K562 (cell line): ENCODE measurements at regions not wholly inside any gene's neighbourhood (a gene's known extent, or its start where the extent isn't known, plus 50 kb on each side); places are given as distances from the start of the nearest gene placed in this dataset.
A peak's percentile ranks its signal among the peaks of the same experiment; 100 is the strongest.

Experiments
- ATAC-seq: fragments of 200-7000 bp; cut with Tn5 transposase; 3 replicates; pipeline ENCODE4 v1.9.1; 2020; ENCODE audit warnings: moderate library complexity
- BruUV-seq: library from RNA; stranded (reverse); fragments of 400-500 nt; replicated peaks from 2 replicates; lab custom pipeline; 2021; lab: Mats Ljungman, UMichigan
- CTCF ChIA-PET: fragments of 300-600 bp; formaldehyde crosslinking; extraction: SDS; loops from one replicate; lab custom pipeline; 2021; ENCODE audit warnings: low intra/inter-chr PET ratio; lab: Yijun Ruan, JAX
- POLR2A ChIA-PET: fragments of 300-600, 350-650 bp; sonication (Branson Sonifier 250); formaldehyde crosslinking; extraction: SDS; loops from one replicate; lab custom pipeline; 2021; ENCODE audit warnings: antibody characterized with exemption, inconsistent platforms; lab: Yijun Ruan, JAX
- DNase-seq, 4 experiments: peaks; one replicate each; pipeline versions ENCODE4 v3.0.0 to v3.0.0-alpha.2; 2011 to 2018; ENCODE audit warnings: low spot score in 3 of 4, mixed read lengths in 3 of 4; ENCODE audit errors: extremely low read depth in 1 of 4
- FAIRE-seq: peaks from 2 replicates; lab custom pipeline; 2011; peaks lifted over from hg19 to GRCh38; lab: Jason Lieb, UNC
- H2AFZ ChIP-seq: 2 replicates; pipeline ENCODE4 v1.6.0; 2011; ENCODE audit warnings: low read depth, low read length, control low read depth, inconsistent platforms
- H3K27ac ChIP-seq: fragments of 200-600 bp; 3 replicates; pipeline ENCODE4 v1.8.0; 2011; ENCODE audit warnings: low read depth, mild to moderate bottlenecking, control low read depth, inconsistent platforms, low read length, moderate library complexity, mixed read lengths; ENCODE audit errors: extremely low read depth
- H3K27me3 ChIP-seq, 2 experiments: fragments of 300-600 bp in 1 of 2; 2 replicates in 1 of 2; 3 replicates in 1 of 2; pipeline versions ENCODE4 v1.6.0 to v1.8.0; 2011; ENCODE audit warnings: inconsistent platforms in 2 of 2, low read length in 2 of 2, mild to moderate bottlenecking in 1 of 2, mixed read lengths in 1 of 2, moderate library complexity in 1 of 2; ENCODE audit not compliant: control insufficient read depth in 2 of 2, insufficient read depth in 2 of 2
- H3K36me3 ChIP-seq: fragments of 300-600 bp; 3 replicates; pipeline ENCODE4 v1.8.0; 2011; ENCODE audit warnings: mild to moderate bottlenecking, low read length, inconsistent platforms; ENCODE audit not compliant: control insufficient read depth, insufficient read depth
- H3K4me1 ChIP-seq, 2 experiments: fragments of 200-600 bp in 1 of 2; replicated peaks in 1 of 2; 2 replicates in 1 of 2; 3 replicates in 1 of 2; pipeline versions ENCODE4 v1.5.1 to v1.8.0; 2011; ENCODE audit warnings: inconsistent platforms in 2 of 2, low read length in 2 of 2, mild to moderate bottlenecking in 1 of 2, mixed read lengths in 1 of 2, moderate library complexity in 1 of 2; ENCODE audit not compliant: control insufficient read depth in 2 of 2, insufficient read depth in 2 of 2
- H3K4me2 ChIP-seq: 2 replicates; pipeline ENCODE4 v1.6.1; 2011; ENCODE audit warnings: low read length, control low read depth, inconsistent platforms, mixed read lengths; ENCODE audit not compliant: insufficient read depth
- H3K4me3 ChIP-seq: fragments of 200-600 bp; sonication (generic), shearing (Covaris generic); 2 replicates; pipeline ENCODE4 v1.5.1; 2016; ENCODE audit warnings: control low read depth, inconsistent platforms
- H3K79me2 ChIP-seq: fragments of 200-600 bp; 3 replicates; pipeline ENCODE4 v1.8.0; 2011; ENCODE audit warnings: low read length, inconsistent platforms; ENCODE audit not compliant: control insufficient read depth, insufficient read depth
- H3K9ac ChIP-seq, 2 experiments: 2 replicates each; pipeline versions ENCODE4 v1.6.0 to v1.6.1; 2011; ENCODE audit warnings: low read depth in 2 of 2, low read length in 2 of 2, control low read depth in 1 of 2, inconsistent platforms in 1 of 2, mild to moderate bottlenecking in 1 of 2, mixed read lengths in 1 of 2; ENCODE audit not compliant: insufficient read depth in 1 of 2
- H3K9me1 ChIP-seq: one replicate; pipeline ENCODE4 v1.6.0; 2011; ENCODE audit warnings: inconsistent platforms, mild to moderate bottlenecking, low read length, moderate library complexity; ENCODE audit not compliant: control insufficient read depth, insufficient read depth
- H3K9me3 ChIP-seq: replicated peaks from 2 replicates; pipeline ENCODE4 v1.5.1; 2011; ENCODE audit warnings: low read depth, low read length, inconsistent platforms; ENCODE audit not compliant: control insufficient read depth, insufficient read depth
- H4K20me1 ChIP-seq: replicated peaks from 2 replicates; pipeline ENCODE4 v1.6.1; 2011; ENCODE audit warnings: low read length, inconsistent platforms, mixed read lengths; ENCODE audit not compliant: control insufficient read depth, insufficient read depth
- ATF1 ChIP-seq, 2 experiments: fragments of 450-650 bp in 1 of 2; IDR thresholded peaks; 2 replicates each; pipeline ENCODE4 v1.6.1; 2016; ENCODE audit warnings: missing compliant biosample characterization in 1 of 2, missing genetic modification characterization in 1 of 2
- POLR2B ChIP-seq: fragments of 450-650 bp; IDR thresholded peaks from 2 replicates; pipeline ENCODE4 v1.6.1; 2018; ENCODE audit warnings: low read depth; ENCODE audit not compliant: partially characterized antibody
- RAD21 ChIP-seq, 2 experiments: fragments of 250-450 bp in 1 of 2; fragments of 450-650 bp in 1 of 2; sonication (Bioruptor Pico) in 1 of 2; formaldehyde crosslinking in 1 of 2; IDR thresholded peaks in 1 of 2; conservative IDR thresholded peaks in 1 of 2; 2 replicates each; pipeline versions ENCODE4 v1.4.0 to v1.8.0; 2020 to 2022; ENCODE audit warnings: mild to moderate bottlenecking in 2 of 2, moderate library complexity in 1 of 2
- REST ChIP-seq, 2 experiments: fragments of 450-650 bp; formaldehyde crosslinking in 1 of 2; IDR thresholded peaks; 2 replicates each; pipeline versions ENCODE4 v1.4.0 to v1.6.1; 2014 to 2020; ENCODE audit warnings: mild to moderate bottlenecking in 2 of 2, borderline replicate concordance in 1 of 2, low read depth in 1 of 2
- TBL1XR1 ChIP-seq, 2 experiments: IDR thresholded peaks; 2 replicates each; pipeline ENCODE4 v1.6.1; 2012; ENCODE audit warnings: improper control_type of control experiment in 2 of 2, low read length in 2 of 2, mild to moderate bottlenecking in 1 of 2
- ZNF584 ChIP-seq: fragments of 200-800 bp; sonication (Bioruptor generic); IDR thresholded peaks from 2 replicates; pipeline ENCODE4 v1.6.1; 2016; ENCODE audit warnings: low read depth, mild to moderate bottlenecking, missing genetic modification characterization, missing compliant biosample characterization
- ZNF766 ChIP-seq: fragments of 200-800 bp; sonication (Bioruptor generic); conservative IDR thresholded peaks from 2 replicates; pipeline ENCODE4 v1.6.1; 2016; ENCODE audit warnings: missing genetic modification characterization, missing compliant biosample characterization
- WGBS: fragments of 100-300 bp; shearing (Covaris generic); methylation state at CpG from one replicate; pipeline ENCODE4 v1.1.6; 2016; ENCODE audit warnings: low coverage, mixed read lengths; ENCODE audit not compliant: insufficient coverage; ENCODE audit errors: missing lambda C conversion rate; 5-methylcytosine and 5-hydroxymethylcytosine counted together
- in situ Hi-C: fragments of 300-500 bp; cut with MboI; formaldehyde crosslinking; loops from 4 replicates; pipeline ENCODE4 v1.15.0; 2018; ENCODE audit warnings: inconsistent platforms, mixed read lengths
- intact Hi-C: fragments of 100-400 bp; cut with micrococcal nuclease; formaldehyde crosslinking; loops from 2 replicates; pipeline ENCODE4 v1.14.2; 2022
- TF ChIP-seq, protein P1 (sequence below): fragments of 250-450 bp; sonication (Bioruptor Pico); IDR thresholded peaks from 2 replicates; pipeline ENCODE4 v1.9.0; 2021; ENCODE audit warnings: mild to moderate bottlenecking
- TF ChIP-seq, protein P2 (sequence below): sonication (generic); formaldehyde crosslinking; IDR thresholded peaks from 2 replicates; pipeline ENCODE4 v1.8.1; 2023; ENCODE audit warnings: mild to moderate bottlenecking, missing genetic modification reagents

GRCh38 chr2:160994141-160995002 lies 165.9 kb upstream of the TANK start:
- Histone ChIP-seq H4K20me1 (no peaks in the 10 kb centered on the region), H3K4me1 (no peaks in the 10 kb centered on the region), H3K36me3 (no peaks in the 10 kb centered on the region), H3K4me3 (no peak overlapping the region), H3K4me2 (no peak overlapping the region; the same call in 1 of the 2 replicates), H3K79me2 (no peaks in the 10 kb centered on the region), H3K9ac (no peak overlapping the region), H3K27ac (no peak overlapping the region), H3K9me3 (no peaks in the 10 kb centered on the region), H3K9me1 (no peaks in the 10 kb centered on the region), H2AFZ (peak overlapping the region; percentile 53), H3K27me3 (no peaks in the 10 kb centered on the region)
- DNase-seq, result peak; percentile 44 to 73 (median 56)
- ATAC-seq, result peak; percentile 97
- WGBS, result 15% methylated on average over 16 of the region's 16 CpGs
- ChIA-PET CTCF (interaction anchor here (0.8 to 1.7 kb wide), 3 partner anchors 565 to 885 kb away, joined by 3 to 7 read pairs (median 4); no protein-coding TSS in a partner anchor), POLR2A (interaction anchor here (1.4 kb wide), 1 partner anchor 17 kb away, joined by 3 read pairs; no protein-coding TSS in a partner anchor)
- no TSS peak for BruUV-seq
- intact Hi-C loops, result loop anchor here (1.0 to 10.0 kb wide), 4 partner anchors 280 to 884 kb away; no protein-coding TSS in a partner anchor
- peak; percentile 86 for FAIRE-seq
- in situ Hi-C loops, result no loop called here
- peak; percentile 59; the same call in 1 of the 2 replicates for TF ChIP-seq REST (IDR thresholded peaks at IDR 0.05; ENCODE audit: borderline replicate concordance)
- TF ChIP-seq REST (CRISPR knock-in tag; IDR thresholded peaks at IDR 0.05; ENCODE audit: low read depth), result no peak
- TF ChIP-seq POLR2B, result no peak
- 0 out of 4 replicates have a peak, but pooled peaks of 1 of the 2 experiments have one; percentile 6 for TF ChIP-seq TBL1XR1 (IDR thresholded peaks at IDR 0.05; ENCODE audit: low read length in 2 of 2)
- peak; percentile 70 to 83 for TF ChIP-seq RAD21 (CRISPR knock-in tag; conservative IDR thresholded peaks at IDR 0.05 in 1 of 2, IDR thresholded peaks at IDR 0.05 in 1 of 2)
- no peak for TF ChIP-seq ZNF584
- TF ChIP-seq, protein P1, sequence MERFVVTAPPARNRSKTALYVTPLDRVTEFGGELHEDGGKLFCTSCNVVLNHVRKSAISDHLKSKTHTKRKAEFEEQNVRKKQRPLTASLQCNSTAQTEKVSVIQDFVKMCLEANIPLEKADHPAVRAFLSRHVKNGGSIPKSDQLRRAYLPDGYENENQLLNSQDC (CRISPR knock-in tag), result no peak
- peak; percentile 97 for TF ChIP-seq ZNF766
- TF ChIP-seq, protein P2, sequence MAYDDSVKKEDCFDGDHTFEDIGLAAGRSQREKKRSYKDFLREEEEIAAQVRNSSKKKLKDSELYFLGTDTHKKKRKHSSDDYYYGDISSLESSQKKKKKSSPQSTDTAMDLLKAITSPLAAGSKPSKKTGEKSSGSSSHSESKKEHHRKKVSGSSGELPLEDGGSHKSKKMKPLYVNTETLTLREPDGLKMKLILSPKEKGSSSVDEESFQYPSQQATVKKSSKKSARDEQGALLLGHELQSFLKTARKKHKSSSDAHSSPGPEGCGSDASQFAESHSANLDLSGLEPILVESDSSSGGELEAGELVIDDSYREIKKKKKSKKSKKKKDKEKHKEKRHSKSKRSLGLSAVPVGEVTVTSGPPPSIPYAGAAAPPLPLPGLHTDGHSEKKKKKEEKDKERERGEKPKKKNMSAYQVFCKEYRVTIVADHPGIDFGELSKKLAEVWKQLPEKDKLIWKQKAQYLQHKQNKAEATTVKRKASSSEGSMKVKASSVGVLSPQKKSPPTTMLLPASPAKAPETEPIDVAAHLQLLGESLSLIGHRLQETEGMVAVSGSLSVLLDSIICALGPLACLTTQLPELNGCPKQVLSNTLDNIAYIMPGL, result no peak
- no peak for TF ChIP-seq ATF1 (CRISPR knock-in tag; IDR thresholded peaks at IDR 0.05)
- TF ChIP-seq ATF1 (tag; IDR thresholded peaks at IDR 0.05), result peak; percentile 72
